Thymus (tissue), 11 donors: ENCODE measurements at regions not wholly inside any gene's neighbourhood (a gene's known extent, or its start where the extent isn't known, plus 50 kb on each side); places are given as distances from the start of the nearest gene placed in this dataset.
"Not testable (repeated sequence)": the region's sequence is repeated elsewhere in the genome, so short reads cannot be mapped to it uniquely, and the experiment has no call there.

Experiments
- DNase-seq, 9 donors: peaks; one replicate each; pipeline ENCODE4 v3.0.0-alpha.2; 2013; ENCODE audit warnings: low spot score in 9 of 9, low read depth in 6 of 9, missing footprints in 1 of 9
- H3K27ac ChIP-seq, 2 donors: one replicate each; pipeline ENCODE4 v1.5.1; 2013; ENCODE audit warnings: control low read depth in 1 of 2, low read depth in 1 of 2, low read length in 1 of 2, mild to moderate bottlenecking in 1 of 2, moderate library complexity in 1 of 2
- H3K27me3 ChIP-seq, 2 donors: one replicate each; pipeline ENCODE4 v1.5.1; 2013; ENCODE audit warnings: low read length in 1 of 2; ENCODE audit not compliant: control insufficient read depth in 2 of 2, insufficient read depth in 1 of 2
- H3K36me3 ChIP-seq, 2 donors: one replicate each; pipeline ENCODE4 v1.5.1; 2013; ENCODE audit warnings: low read length in 1 of 2, mild to moderate bottlenecking in 1 of 2, moderate library complexity in 1 of 2; ENCODE audit not compliant: control insufficient read depth in 2 of 2, insufficient read depth in 2 of 2
- H3K4me1 ChIP-seq, 2 donors: one replicate each; pipeline ENCODE4 v1.5.1; 2013; ENCODE audit warnings: low read length in 2 of 2; ENCODE audit not compliant: control insufficient read depth in 2 of 2, insufficient read depth in 2 of 2
- H3K4me3 ChIP-seq, 2 donors: one replicate each; pipeline ENCODE4 v1.5.1; 2013; ENCODE audit warnings: low read length in 2 of 2, control low read depth in 1 of 2, mild to moderate bottlenecking in 1 of 2
- H3K9me3 ChIP-seq, 2 donors: one replicate each; pipeline ENCODE4 v1.5.1; 2013; ENCODE audit warnings: low read length in 1 of 2, mild to moderate bottlenecking in 1 of 2; ENCODE audit not compliant: control insufficient read depth in 2 of 2, insufficient read depth in 1 of 2
- WGBS: extraction: QIAGEN DNeasy Blood & Tissue Kit; methylation state at CpG from one replicate; pipeline ENCODE4 v1.1.7; 2013; 5-methylcytosine and 5-hydroxymethylcytosine counted together
- donor health status: healthy.

GRCh38 chr1:218926631-218927030 lies 247.0 kb upstream of the LYPLAL1 start:
- 91% methylated on average over 2 of the region's 2 CpGs for WGBS
- Histone ChIP-seq H3K9me3 (no peaks in the 10 kb centered on the region), H3K4me1 (no peaks in the 10 kb centered on the region), H3K4me3 (no peak overlapping the region), H3K27me3 (no peaks in the 10 kb centered on the region), H3K36me3 (no peaks in the 10 kb centered on the region), H3K27ac (no peak overlapping the region)
- DNase-seq, result no peak

GRCh38 chr1:218930000-218930399 lies 243.7 kb upstream of the LYPLAL1 start:
- H3K4me3 ChIP-seq, result no peak overlapping the region
- no peaks in the 10 kb centered on the region for H3K4me1 ChIP-seq
- no peaks in the 10 kb centered on the region for H3K27me3 ChIP-seq
- H3K9me3 ChIP-seq, result no peaks in the 10 kb centered on the region
- 98% methylated on average over 3 of the region's 3 CpGs for WGBS
- H3K27ac ChIP-seq, result no peak overlapping the region
- DNase-seq, result no peak
- no peaks in the 10 kb centered on the region for H3K36me3 ChIP-seq

- no peak overlapping the region for H3K27ac ChIP-seq
- no peaks in the 10 kb centered on the region for H3K9me3 ChIP-seq
- DNase-seq, result no peak
- H3K4me1 ChIP-seq, result no peaks in the 10 kb centered on the region
- H3K4me3 ChIP-seq, result no peak overlapping the region
- 30% methylated on average over 8 of the region's 8 CpGs for WGBS
- H3K36me3 ChIP-seq, result no peaks in the 10 kb centered on the region
- no peaks in the 10 kb centered on the region for H3K27me3 ChIP-seq
These were observed 243.0 kb upstream of the LYPLAL1 start for GRCh38 chr1:218930472-218931241.

- H3K27me3 ChIP-seq, result no peaks in the 10 kb centered on the region
- no peak overlapping the region for H3K4me3 ChIP-seq
- no peaks in the 10 kb centered on the region for H3K4me1 ChIP-seq
- H3K27ac ChIP-seq, result no peak overlapping the region
- no peak for DNase-seq
- H3K9me3 ChIP-seq, result no peaks in the 10 kb centered on the region
- no peaks in the 10 kb centered on the region for H3K36me3 ChIP-seq
- 85% methylated on average over 2 of the region's 2 CpGs for WGBS
These were observed 242.4 kb upstream of the LYPLAL1 start for GRCh38 chr1:218931324-218931723.

- Histone ChIP-seq H3K4me1 (no peaks in the 10 kb centered on the region), H3K4me3 (no peak overlapping the region)
- WGBS, result 50% methylated on average over 1 of the region's 1 CpG
These were observed 240.2 kb upstream of the LYPLAL1 start for GRCh38 chr1:218933513-218933912.

GRCh38 chr1:218935408-218935807 lies 238.3 kb upstream of the LYPLAL1 start:
- H3K27me3 ChIP-seq, H3K4me3 ChIP-seq, H3K27ac ChIP-seq, DNase-seq, H3K4me1 ChIP-seq, H3K36me3 ChIP-seq, H3K9me3 ChIP-seq: not testable (repeated sequence)
- WGBS, result 78% methylated on average over 2 of the region's 2 CpGs

More at GRCh38 chr1:218933513-218933912, 240.2 kb upstream of the LYPLAL1 start:
- Histone ChIP-seq H3K27ac (no peak overlapping the region), H3K36me3 (no peaks in the 10 kb centered on the region), H3K27me3 (no peaks in the 10 kb centered on the region), H3K9me3 (no peaks in the 10 kb centered on the region)
- DNase-seq, result no peak

GRCh38 chr1:218938259-218938658 lies 235.4 kb upstream of the LYPLAL1 start:
- H3K27ac ChIP-seq, result no peak overlapping the region
- no peaks in the 10 kb centered on the region for H3K9me3 ChIP-seq
- WGBS, result 97% methylated on average over 1 of the region's 1 CpG
- H3K4me1 ChIP-seq, result no peaks in the 10 kb centered on the region
- DNase-seq, result no peak
- no peak overlapping the region for H3K4me3 ChIP-seq
- no peaks in the 10 kb centered on the region for H3K36me3 ChIP-seq
- no peaks in the 10 kb centered on the region for H3K27me3 ChIP-seq

GRCh38 chr1:218939095-218939494 lies 234.6 kb upstream of the LYPLAL1 start:
- Histone ChIP-seq H3K4me3 (no peak overlapping the region), H3K36me3 (no peaks in the 10 kb centered on the region), H3K4me1 (no peaks in the 10 kb centered on the region), H3K27ac (no peak overlapping the region), H3K27me3 (no peaks in the 10 kb centered on the region), H3K9me3 (no peaks in the 10 kb centered on the region)
- no peak for DNase-seq
- 85% methylated on average over 3 of the region's 3 CpGs for WGBS

GRCh38 chr1:218942431-218942830 lies 231.2 kb upstream of the LYPLAL1 start:
- no peak for DNase-seq
- WGBS, result 58% methylated on average over 5 of the region's 5 CpGs
- no peaks in the 10 kb centered on the region for H3K4me1 ChIP-seq
- no peaks in the 10 kb centered on the region for H3K9me3 ChIP-seq
- H3K27ac ChIP-seq, result no peak overlapping the region
- no peaks in the 10 kb centered on the region for H3K27me3 ChIP-seq
- H3K36me3 ChIP-seq, result no peaks in the 10 kb centered on the region
- H3K4me3 ChIP-seq, result no peak overlapping the region
